Right lobe of liver (tissue), 6 donors: ENCODE measurements at regions not wholly inside any gene's neighbourhood (a gene's known extent, or its start where the extent isn't known, plus 50 kb on each side); places are given as distances from the start of the nearest gene placed in this dataset.
"Not testable (repeated sequence)": the region's sequence is repeated elsewhere in the genome, so short reads cannot be mapped to it uniquely, and the experiment has no call there.

Experiments
- ATAC-seq, 4 donors: fragments of 200-7000 bp; cut with Tn5 transposase; one replicate each; pipeline ENCODE4 v1.9.1; 2020; ENCODE audit warnings: mild to moderate bottlenecking in 4 of 4, moderate library complexity in 4 of 4
- DNase-seq, 3 donors: peaks; one replicate each; pipeline ENCODE4 v3.0.0-alpha.2; 2020
- H3K27ac ChIP-seq, 3 donors: fragments of 200-600 bp; one replicate each; pipeline ENCODE4 v1.8.0; 2022
- H3K27me3 ChIP-seq, 2 donors: fragments of 200-600 bp; one replicate each; pipeline ENCODE4 v1.8.0; 2022
- H3K36me3 ChIP-seq, 4 donors: fragments of 200-600 bp; sonication (generic) in 1 of 4; one replicate each; pipeline versions ENCODE4 v1.5.1 to v1.8.0; 2017 to 2022; ENCODE audit warnings: control low read depth in 1 of 4
- H3K4me1 ChIP-seq, 4 donors: fragments of 200-600 bp; sonication (generic) in 1 of 4; one replicate each; pipeline versions ENCODE4 v1.5.1 to v1.8.0; 2017 to 2022; ENCODE audit warnings: control low read depth in 1 of 4
- H3K4me3 ChIP-seq, 3 donors: fragments of 200-600 bp; one replicate each; pipeline ENCODE4 v1.8.0; 2022
- H3K9me3 ChIP-seq, 4 donors: fragments of 200-600 bp; sonication (generic) in 1 of 4; one replicate each; pipeline versions ENCODE4 v1.5.1 to v1.8.0; 2017 to 2022; ENCODE audit warnings: control low read depth in 1 of 4
- WGBS: methylation state at CpG from one replicate; pipeline ENCODE4 v1.1.6; 2018; ENCODE audit warnings: low coverage, low lambda C conversion rate; ENCODE audit not compliant: insufficient coverage; ENCODE audit errors: missing lambda C conversion rate; 5-methylcytosine and 5-hydroxymethylcytosine counted together
- intact Hi-C, 2 donors: fragments of 100-400 bp; cut with DNase I; formaldehyde crosslinking; loops; one replicate each; pipeline versions ENCODE4 v1.11.2 to v1.14.1; 2022
- donor health status: DM: no; HTN: yes; CAD: no.
- donor health status: DM: no; HTN: no; CAD: no.
- donor health status: DM: no; HTN: no; CAD: no.
- donor health status: DM: no; HTN: yes; CAD: no.
- donor health status: DM: no; HTN: yes; CAD: no.

- H3K27ac ChIP-seq, H3K27me3 ChIP-seq, DNase-seq, intact Hi-C loops, H3K36me3 ChIP-seq, H3K9me3 ChIP-seq, H3K4me3 ChIP-seq, H3K4me1 ChIP-seq: not testable (repeated sequence)
- peak; percentile 37 to 55 (median 46) for ATAC-seq
- WGBS = 32% methylated on average over 6 of the region's 19 CpGs
Measured at GRCh38 chr16:88245241-88246081, 137.3 kb upstream of the ZNF469 start.

GRCh38 chr16:88246955-88247582 is 135.7 kb upstream of the ZNF469 start:
- H3K36me3 ChIP-seq, intact Hi-C loops, DNase-seq, H3K27me3 ChIP-seq, H3K27ac ChIP-seq, ATAC-seq, H3K4me3 ChIP-seq, H3K4me1 ChIP-seq, H3K9me3 ChIP-seq: not testable (repeated sequence)
- WGBS = 90% methylated on average over 4 of the region's 4 CpGs

- 70% methylated on average over 4 of the region's 5 CpGs for WGBS
- H3K4me3 ChIP-seq, ATAC-seq, H3K36me3 ChIP-seq, H3K27ac ChIP-seq, H3K27me3 ChIP-seq, H3K4me1 ChIP-seq, intact Hi-C loops, H3K9me3 ChIP-seq, DNase-seq: not testable (repeated sequence)
Measured at GRCh38 chr16:88247583-88247966, 135.2 kb upstream of the ZNF469 start.

GRCh38 chr16:88248761-88249160 is 134.0 kb upstream of the ZNF469 start:
- intact Hi-C loops, H3K36me3 ChIP-seq, H3K27me3 ChIP-seq, H3K27ac ChIP-seq, H3K9me3 ChIP-seq, H3K4me3 ChIP-seq, H3K4me1 ChIP-seq, DNase-seq: not testable (repeated sequence)
- 68% methylated on average over 8 of the region's 9 CpGs for WGBS
- peak in 2 of 4 donors; percentile 22 to 26 for ATAC-seq

GRCh38 chr16:88250381-88250780 is 132.4 kb upstream of the ZNF469 start:
- H3K36me3 ChIP-seq, H3K27ac ChIP-seq, H3K27me3 ChIP-seq, H3K4me3 ChIP-seq, intact Hi-C loops, H3K4me1 ChIP-seq, DNase-seq, H3K9me3 ChIP-seq, ATAC-seq: not testable (repeated sequence)
- 62% methylated on average over 5 of the region's 5 CpGs for WGBS

GRCh38 chr16:88252057-88252794 is 130.5 kb upstream of the ZNF469 start:
- H3K4me1 ChIP-seq, H3K27ac ChIP-seq, H3K4me3 ChIP-seq, ATAC-seq, H3K27me3 ChIP-seq, H3K9me3 ChIP-seq, DNase-seq, H3K36me3 ChIP-seq, intact Hi-C loops: not testable (repeated sequence)
- WGBS = 52% methylated on average over 4 of the region's 7 CpGs

- intact Hi-C loops, H3K9me3 ChIP-seq, H3K27ac ChIP-seq, ATAC-seq, DNase-seq, H3K36me3 ChIP-seq, H3K27me3 ChIP-seq, H3K4me3 ChIP-seq, H3K4me1 ChIP-seq: not testable (repeated sequence)
- 53% methylated on average over 2 of the region's 2 CpGs for WGBS
Measured at GRCh38 chr16:88258141-88258540, 124.6 kb upstream of the ZNF469 start.

GRCh38 chr16:88258764-88259525 is 123.8 kb upstream of the ZNF469 start:
- H3K4me1 ChIP-seq, intact Hi-C loops, ATAC-seq, H3K27ac ChIP-seq, H3K27me3 ChIP-seq, H3K9me3 ChIP-seq, H3K36me3 ChIP-seq, H3K4me3 ChIP-seq: not testable (repeated sequence)
- 21% methylated on average over 4 of the region's 32 CpGs for WGBS
- peak in 1 of 3 donors; percentile 26 for DNase-seq

GRCh38 chr16:88259538-88259937 is 123.2 kb upstream of the ZNF469 start:
- H3K4me3 ChIP-seq, H3K27ac ChIP-seq, H3K9me3 ChIP-seq, ATAC-seq, H3K27me3 ChIP-seq, H3K36me3 ChIP-seq, intact Hi-C loops, H3K4me1 ChIP-seq: not testable (repeated sequence)
- WGBS = 63% methylated on average over 2 of the region's 10 CpGs
- peak in 1 of 3 donors; percentile 23 for DNase-seq

- intact Hi-C loops, H3K4me1 ChIP-seq, H3K4me3 ChIP-seq, ATAC-seq, H3K27ac ChIP-seq, H3K27me3 ChIP-seq, H3K9me3 ChIP-seq, H3K36me3 ChIP-seq: not testable (repeated sequence)
- DNase-seq = peak in 1 of 3 donors; percentile 23
- WGBS = 60% methylated on average over 5 of the region's 17 CpGs
Measured at GRCh38 chr16:88260146-88260545, 122.6 kb upstream of the ZNF469 start.
